ENCODE measurements at regions not wholly inside any gene's neighbourhood (a gene's known extent, or its start where the extent isn't known, plus 50 kb on each side); places are given as distances from the start of the nearest gene placed in this dataset.
"Not testable (repeated sequence)": the region's sequence is repeated elsewhere in the genome, so short reads cannot be mapped to it uniquely, and the experiment has no call there.

- intact Hi-C loops (cut with DNase I); DNase-seq (ENCODE audit: low spot score): not testable (repeated sequence)
Measured at GRCh38 chr4:3909616-3910015, 143.4 kb downstream of the ADRA2C start.

- intact Hi-C loops (cut with DNase I); DNase-seq (ENCODE audit: low spot score): not testable (repeated sequence)
Measured at GRCh38 chr4:3910161-3910950, 144.2 kb downstream of the ADRA2C start.

- intact Hi-C loops (cut with DNase I): no loop called here
- DNase-seq (ENCODE audit: low spot score): no peak
Measured at GRCh38 chr4:3911252-3911856, 145.2 kb downstream of the ADRA2C start.

DNA sequence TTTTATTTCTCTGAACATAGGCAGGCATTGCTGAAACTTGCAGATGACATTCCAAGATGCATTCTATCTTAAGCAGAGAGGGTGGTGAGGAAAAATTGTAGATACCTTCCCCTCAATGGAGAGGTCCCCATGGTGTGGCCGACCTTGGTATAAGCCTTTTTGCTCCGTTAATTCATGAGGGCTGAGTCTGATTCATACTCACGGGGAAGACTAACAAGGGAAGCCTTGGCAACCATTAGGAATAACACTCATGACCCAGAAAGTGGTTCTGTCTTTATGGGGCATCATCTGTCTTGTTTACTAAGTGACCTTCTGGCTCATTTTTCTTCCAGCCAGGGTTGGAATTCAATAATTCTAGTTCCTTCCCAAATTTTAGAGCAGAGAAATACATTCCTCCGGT lies 148.3 kb downstream of the ADRA2C start:
- DNase-seq (ENCODE audit: low spot score); intact Hi-C loops (cut with DNase I): not testable (repeated sequence)

GRCh38 chr4:3919509-3919908 lies 153.3 kb downstream of the ADRA2C start:
- DNase-seq (ENCODE audit: low spot score); intact Hi-C loops (cut with DNase I): not testable (repeated sequence)

DNA sequence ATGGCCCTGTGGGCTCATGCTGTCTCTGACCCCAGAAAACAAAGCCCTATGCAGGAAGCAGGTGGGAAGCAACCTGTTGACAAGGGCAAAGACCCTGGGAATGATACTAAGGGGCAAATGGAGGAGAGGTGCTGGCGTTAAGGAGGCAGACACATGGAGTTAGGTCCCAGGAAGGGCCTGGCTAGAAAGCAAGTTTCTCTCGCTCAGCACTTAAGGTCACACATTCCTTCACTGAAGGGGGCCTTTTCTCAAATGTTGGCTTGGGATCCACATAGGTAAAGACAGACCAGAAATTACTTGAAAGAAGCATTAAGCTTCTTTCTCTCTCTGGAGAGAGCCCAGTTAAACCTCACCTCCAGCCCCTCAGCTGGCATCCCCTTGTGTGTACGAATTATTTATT lies 155.7 kb downstream of the ADRA2C start:
- intact Hi-C loops (cut with DNase I): not testable (repeated sequence)

GRCh38 chr4:3925841-3926240 lies 159.7 kb downstream of the ADRA2C start:
- intact Hi-C loops (cut with DNase I); DNase-seq (ENCODE audit: low spot score): not testable (repeated sequence)

More for the DNA sequence above, 155.7 kb downstream of the ADRA2C start:
- DNase-seq (ENCODE audit: low spot score): not testable (repeated sequence)

DNA sequence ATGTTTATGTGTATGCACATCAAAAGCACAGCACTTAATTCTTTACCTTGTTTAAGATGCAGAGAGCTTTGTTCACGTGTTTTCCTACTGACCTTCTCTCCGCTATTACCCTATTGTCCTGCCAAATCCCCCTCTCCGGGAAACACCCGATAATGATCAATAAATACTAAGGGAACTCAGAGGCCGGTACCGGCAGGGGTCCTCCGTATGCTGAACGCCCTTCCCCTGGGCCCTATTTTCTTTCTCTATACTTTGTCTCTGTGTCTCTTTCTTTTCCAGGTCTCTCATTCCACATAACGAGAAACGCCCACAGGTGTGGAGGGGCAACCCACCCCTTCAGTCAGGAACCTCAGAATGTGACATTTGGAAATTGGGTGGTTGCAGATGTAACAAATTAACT lies 160.1 kb downstream of the ADRA2C start:
- DNase-seq (ENCODE audit: low spot score); intact Hi-C loops (cut with DNase I): not testable (repeated sequence)

GRCh38 chr4:3926969-3927755 lies 161.0 kb downstream of the ADRA2C start:
- DNase-seq (ENCODE audit: low spot score); intact Hi-C loops (cut with DNase I): not testable (repeated sequence)

DNA sequence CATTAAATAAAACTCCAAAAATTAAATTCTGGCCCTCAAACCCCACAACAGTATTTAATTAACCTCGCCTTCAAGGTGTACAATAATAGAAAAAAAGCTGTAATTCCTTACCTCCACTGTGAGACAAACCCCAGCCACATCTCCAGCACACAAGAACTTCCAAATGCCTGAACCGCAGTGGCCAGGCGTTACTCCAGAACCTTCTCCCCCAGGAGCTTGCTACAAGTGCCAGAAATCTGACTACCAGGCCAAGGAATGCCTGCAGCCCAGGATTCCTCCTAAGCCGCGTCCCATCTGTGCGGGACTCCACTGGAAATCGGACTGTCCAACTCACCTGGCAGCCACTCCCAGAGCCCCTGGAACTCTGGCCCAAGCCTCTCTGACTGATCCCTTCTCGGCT lies 163.2 kb downstream of the ADRA2C start:
- DNase-seq (ENCODE audit: low spot score); intact Hi-C loops (cut with DNase I): not testable (repeated sequence)

DNA sequence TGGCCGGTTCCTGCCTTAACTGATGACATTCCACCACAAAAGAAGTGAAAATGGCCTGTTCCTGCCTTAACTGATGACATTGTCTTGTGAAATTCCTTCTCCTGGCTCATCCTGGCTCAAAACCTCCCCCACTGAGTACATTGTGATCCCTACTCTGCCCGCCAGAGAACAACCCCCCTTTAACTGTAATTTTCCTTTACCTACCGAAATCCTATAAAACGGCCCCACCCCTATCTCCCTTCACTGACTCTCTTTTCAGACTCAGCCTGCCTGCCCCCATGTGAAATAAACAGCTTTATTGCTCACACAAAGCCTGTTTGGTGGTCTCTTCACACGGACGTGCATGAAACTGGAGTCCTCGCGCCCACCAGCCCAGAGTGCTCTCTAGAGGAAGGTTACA lies 166.5 kb downstream of the ADRA2C start:
- intact Hi-C loops (cut with DNase I); DNase-seq (ENCODE audit: low spot score): not testable (repeated sequence)

- DNase-seq (ENCODE audit: low spot score); intact Hi-C loops (cut with DNase I): not testable (repeated sequence)
Measured at GRCh38 chr4:3935406-3935805, 169.2 kb downstream of the ADRA2C start.

- DNase-seq (ENCODE audit: low spot score): no peak
- intact Hi-C loops (cut with DNase I): no loop called here
Measured at GRCh38 chr4:3936184-3936583, 170.0 kb downstream of the ADRA2C start.

GRCh38 chr4:3937849-3938562 lies 171.8 kb downstream of the ADRA2C start:
- DNase-seq (ENCODE audit: low spot score); intact Hi-C loops (cut with DNase I): not testable (repeated sequence)

GRCh38 chr4:3938676-3939075 lies 172.5 kb downstream of the ADRA2C start:
- intact Hi-C loops (cut with DNase I): not testable (repeated sequence)

DNA sequence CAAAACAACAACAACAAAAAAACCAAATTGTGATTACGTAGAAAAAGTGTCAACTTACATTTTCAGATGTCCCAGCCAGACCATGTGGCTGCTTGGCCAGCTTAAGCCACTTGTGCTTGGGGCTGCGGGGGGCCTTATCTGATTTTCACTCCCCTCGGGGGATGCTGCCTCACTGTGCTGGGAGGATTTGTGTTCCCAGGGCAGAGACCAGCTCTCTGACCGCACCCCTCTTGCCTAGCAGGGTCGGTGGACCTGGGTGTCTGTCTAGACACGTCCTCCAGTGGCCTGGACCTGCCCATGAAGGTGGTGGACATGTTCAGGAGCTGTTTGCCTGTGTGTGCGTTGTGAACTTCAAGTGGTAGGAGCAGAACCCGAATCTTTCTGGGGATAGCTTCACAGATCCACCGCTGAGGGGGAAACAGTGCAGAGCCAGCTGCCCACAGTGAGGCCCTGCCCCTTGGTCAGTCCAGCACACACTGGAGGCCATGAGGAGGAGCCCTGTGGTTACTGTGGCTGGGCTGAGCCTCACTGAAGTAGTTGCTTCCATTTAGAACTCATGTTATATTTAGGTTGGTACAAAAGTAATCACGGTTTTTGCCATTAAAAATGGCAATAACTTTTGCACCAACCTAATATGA lies 173.9 kb downstream of the ADRA2C start:
- intact Hi-C loops (cut with DNase I); DNase-seq (ENCODE audit: low spot score): not testable (repeated sequence)

More at GRCh38 chr4:3938676-3939075, 172.5 kb downstream of the ADRA2C start:
- DNase-seq (ENCODE audit: low spot score): not testable (repeated sequence)

- DNase-seq (ENCODE audit: low spot score); intact Hi-C loops (cut with DNase I): not testable (repeated sequence)
Measured at GRCh38 chr4:3941735-3942522, 175.7 kb downstream of the ADRA2C start.

GRCh38 chr4:3942569-3942971 lies 176.4 kb downstream of the ADRA2C start:
- intact Hi-C loops (cut with DNase I); DNase-seq (ENCODE audit: low spot score): not testable (repeated sequence)
